ENCODE measurements at regions not wholly inside any gene's neighbourhood (a gene's known extent, or its start where the extent isn't known, plus 50 kb on each side); places are given as distances from the start of the nearest gene placed in this dataset.

GRCh38 chr7:156049366-156049765 is 237.1 kb upstream of the SHH start:
- Histone ChIP-seq H3K36me3 (no peaks in the 10 kb centered on the region), H3K9me3 (ENCODE audit: severe bottlenecking) (no peaks in the 10 kb centered on the region), H3K27ac (no peak overlapping the region), H3K4me3 (ENCODE audit: low read depth, low read length) (no peak overlapping the region), H3K27me3 (ENCODE audit: insufficient read depth, low read depth, severe bottlenecking) (peaks cover 82% of the 10 kb centered on the region)
- DNase-seq, result no peak
- TF ChIP-seq, protein P1, sequence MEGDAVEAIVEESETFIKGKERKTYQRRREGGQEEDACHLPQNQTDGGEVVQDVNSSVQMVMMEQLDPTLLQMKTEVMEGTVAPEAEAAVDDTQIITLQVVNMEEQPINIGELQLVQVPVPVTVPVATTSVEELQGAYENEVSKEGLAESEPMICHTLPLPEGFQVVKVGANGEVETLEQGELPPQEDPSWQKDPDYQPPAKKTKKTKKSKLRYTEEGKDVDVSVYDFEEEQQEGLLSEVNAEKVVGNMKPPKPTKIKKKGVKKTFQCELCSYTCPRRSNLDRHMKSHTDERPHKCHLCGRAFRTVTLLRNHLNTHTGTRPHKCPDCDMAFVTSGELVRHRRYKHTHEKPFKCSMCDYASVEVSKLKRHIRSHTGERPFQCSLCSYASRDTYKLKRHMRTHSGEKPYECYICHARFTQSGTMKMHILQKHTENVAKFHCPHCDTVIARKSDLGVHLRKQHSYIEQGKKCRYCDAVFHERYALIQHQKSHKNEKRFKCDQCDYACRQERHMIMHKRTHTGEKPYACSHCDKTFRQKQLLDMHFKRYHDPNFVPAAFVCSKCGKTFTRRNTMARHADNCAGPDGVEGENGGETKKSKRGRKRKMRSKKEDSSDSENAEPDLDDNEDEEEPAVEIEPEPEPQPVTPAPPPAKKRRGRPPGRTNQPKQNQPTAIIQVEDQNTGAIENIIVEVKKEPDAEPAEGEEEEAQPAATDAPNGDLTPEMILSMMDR (IDR thresholded peaks at IDR 0.05; ENCODE audit: low read depth, low read length), result no peak

GRCh38 chr7:156046031-156046560 is 233.8 kb upstream of the SHH start:
- no peak for DNase-seq

GRCh38 chr7:156043416-156044178 is 231.3 kb upstream of the SHH start:
- DNase-seq, result no peak
- peaks cover 98% of the 10 kb centered on the region for H3K27me3 ChIP-seq (ENCODE audit: insufficient read depth, low read depth, severe bottlenecking)
- H3K4me3 ChIP-seq (ENCODE audit: low read depth, low read length), result no peak overlapping the region

More at GRCh38 chr7:156046031-156046560, 233.8 kb upstream of the SHH start:
- Histone ChIP-seq H3K9me3 (ENCODE audit: severe bottlenecking) (no peaks in the 10 kb centered on the region), H3K27me3 (ENCODE audit: insufficient read depth, low read depth, severe bottlenecking) (peaks cover 97% of the 10 kb centered on the region), H3K36me3 (no peaks in the 10 kb centered on the region), H3K4me3 (ENCODE audit: low read depth, low read length) (no peak overlapping the region), H3K27ac (no peak overlapping the region)
- TF ChIP-seq, protein P1 (IDR thresholded peaks at IDR 0.05; ENCODE audit: low read depth, low read length), result no peak

GRCh38 chr7:156041398-156041797 is 229.1 kb upstream of the SHH start:
- no peak overlapping the region for H3K4me3 ChIP-seq (ENCODE audit: low read depth, low read length)
- no peak for DNase-seq
- H3K36me3 ChIP-seq, result no peaks in the 10 kb centered on the region
- H3K9me3 ChIP-seq (ENCODE audit: severe bottlenecking), result no peaks in the 10 kb centered on the region
- TF ChIP-seq, protein P1 (IDR thresholded peaks at IDR 0.05; ENCODE audit: low read depth, low read length), result no peak
- H3K27me3 ChIP-seq (ENCODE audit: insufficient read depth, low read depth, severe bottlenecking), result peaks cover 98% of the 10 kb centered on the region
- H3K27ac ChIP-seq, result no peak overlapping the region

More at GRCh38 chr7:156043416-156044178, 231.3 kb upstream of the SHH start:
- no peaks in the 10 kb centered on the region for H3K9me3 ChIP-seq (ENCODE audit: severe bottlenecking)
- no peak overlapping the region for H3K27ac ChIP-seq
- TF ChIP-seq, protein P1 (IDR thresholded peaks at IDR 0.05; ENCODE audit: low read depth, low read length), result no peak
- no peaks in the 10 kb centered on the region for H3K36me3 ChIP-seq

GRCh38 chr7:156039971-156040677 is 227.9 kb upstream of the SHH start:
- no peak overlapping the region for H3K27ac ChIP-seq
- peaks cover 92% of the 10 kb centered on the region for H3K27me3 ChIP-seq (ENCODE audit: insufficient read depth, low read depth, severe bottlenecking)
- no peak for DNase-seq
- no peaks in the 10 kb centered on the region for H3K36me3 ChIP-seq
- H3K9me3 ChIP-seq (ENCODE audit: severe bottlenecking), result no peaks in the 10 kb centered on the region
- no peak overlapping the region for H3K4me3 ChIP-seq (ENCODE audit: low read depth, low read length)
- TF ChIP-seq, protein P1 (IDR thresholded peaks at IDR 0.05; ENCODE audit: low read depth, low read length), result no peak
